VCaP (cell line): ENCODE measurements at regions not wholly inside any gene's neighbourhood (a gene's known extent, or its start where the extent isn't known, plus 50 kb on each side); places are given as distances from the start of the nearest gene placed in this dataset.

Experiments
- H3K27ac ChIP-seq: fragments of 450-650 bp; 2 replicates; pipeline ENCODE4 v1.5.1; 2017
- TF ChIP-seq, protein P1 (sequence below): fragments of 450-650 bp; conservative IDR thresholded peaks from 2 replicates; pipeline ENCODE4 v1.5.1; 2017; ENCODE audit warnings: mild to moderate bottlenecking, moderate library complexity

DNA sequence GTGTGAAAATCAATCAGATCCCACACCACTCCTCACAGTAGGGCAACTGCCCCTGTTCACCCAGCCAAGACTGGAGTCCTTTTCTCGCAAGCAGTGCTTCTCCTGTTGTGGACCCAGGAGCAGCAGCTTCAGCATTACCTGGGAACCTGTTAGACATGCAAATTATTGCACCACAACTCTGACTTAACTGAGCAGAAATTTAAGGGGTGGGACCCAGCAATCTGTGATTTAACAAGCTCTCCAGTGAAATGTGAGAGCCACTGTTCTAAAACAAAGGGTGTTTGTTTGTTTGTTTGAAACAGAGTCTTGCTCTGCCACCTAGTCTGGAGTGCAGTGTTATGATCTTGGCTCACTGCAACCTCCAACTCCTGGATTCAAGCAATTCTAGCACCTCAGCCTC lies 591.4 kb downstream of the SOX6 start:
- TF ChIP-seq, protein P1, sequence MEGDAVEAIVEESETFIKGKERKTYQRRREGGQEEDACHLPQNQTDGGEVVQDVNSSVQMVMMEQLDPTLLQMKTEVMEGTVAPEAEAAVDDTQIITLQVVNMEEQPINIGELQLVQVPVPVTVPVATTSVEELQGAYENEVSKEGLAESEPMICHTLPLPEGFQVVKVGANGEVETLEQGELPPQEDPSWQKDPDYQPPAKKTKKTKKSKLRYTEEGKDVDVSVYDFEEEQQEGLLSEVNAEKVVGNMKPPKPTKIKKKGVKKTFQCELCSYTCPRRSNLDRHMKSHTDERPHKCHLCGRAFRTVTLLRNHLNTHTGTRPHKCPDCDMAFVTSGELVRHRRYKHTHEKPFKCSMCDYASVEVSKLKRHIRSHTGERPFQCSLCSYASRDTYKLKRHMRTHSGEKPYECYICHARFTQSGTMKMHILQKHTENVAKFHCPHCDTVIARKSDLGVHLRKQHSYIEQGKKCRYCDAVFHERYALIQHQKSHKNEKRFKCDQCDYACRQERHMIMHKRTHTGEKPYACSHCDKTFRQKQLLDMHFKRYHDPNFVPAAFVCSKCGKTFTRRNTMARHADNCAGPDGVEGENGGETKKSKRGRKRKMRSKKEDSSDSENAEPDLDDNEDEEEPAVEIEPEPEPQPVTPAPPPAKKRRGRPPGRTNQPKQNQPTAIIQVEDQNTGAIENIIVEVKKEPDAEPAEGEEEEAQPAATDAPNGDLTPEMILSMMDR = no peak
- H3K27ac ChIP-seq = peak overlapping the region; percentile 16; the same call in 1 of the 2 replicates

DNA sequence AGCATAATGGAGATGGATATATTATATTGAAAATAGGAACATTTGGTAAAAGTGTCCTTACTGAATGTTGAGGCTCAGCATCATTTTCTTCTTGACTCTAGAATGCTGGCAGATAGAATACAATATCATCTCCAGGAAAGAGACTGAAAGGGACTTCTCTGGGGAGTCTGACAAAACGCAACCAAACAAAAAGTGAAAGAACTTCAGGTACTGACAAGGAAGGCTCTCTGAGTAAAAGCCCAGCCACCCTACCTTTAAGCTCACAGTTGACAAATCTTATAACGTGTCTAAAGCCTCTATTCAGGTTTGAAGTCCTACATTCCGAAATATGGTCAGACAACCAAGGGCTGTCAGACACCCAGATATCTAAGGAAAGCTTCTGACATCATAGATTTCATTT lies 590.8 kb downstream of the SOX6 start:
- no peak overlapping the region for H3K27ac ChIP-seq
- TF ChIP-seq, protein P1 = no peak

DNA sequence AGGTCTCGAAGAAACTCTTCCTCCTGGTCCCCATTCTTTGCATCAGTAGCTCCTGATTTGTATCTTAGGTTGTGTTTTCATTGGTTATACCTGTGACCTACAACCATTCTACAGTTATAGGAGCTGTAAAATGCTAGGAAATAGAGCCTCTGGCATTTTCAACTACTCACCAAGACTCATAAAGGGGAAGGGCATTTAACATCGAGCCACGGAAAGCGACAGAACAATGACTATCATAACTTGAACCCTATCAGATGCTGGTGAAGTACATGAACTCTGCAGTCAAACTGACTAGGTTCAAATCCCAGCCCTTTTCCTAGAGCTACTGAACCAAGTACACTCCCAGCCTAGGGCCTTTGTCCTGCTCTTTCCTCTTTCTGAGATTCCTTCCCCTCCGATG lies 588.0 kb downstream of the SOX6 start:
- TF ChIP-seq, protein P1 = no peak
- H3K27ac ChIP-seq = peak overlapping the region; percentile 69

DNA sequence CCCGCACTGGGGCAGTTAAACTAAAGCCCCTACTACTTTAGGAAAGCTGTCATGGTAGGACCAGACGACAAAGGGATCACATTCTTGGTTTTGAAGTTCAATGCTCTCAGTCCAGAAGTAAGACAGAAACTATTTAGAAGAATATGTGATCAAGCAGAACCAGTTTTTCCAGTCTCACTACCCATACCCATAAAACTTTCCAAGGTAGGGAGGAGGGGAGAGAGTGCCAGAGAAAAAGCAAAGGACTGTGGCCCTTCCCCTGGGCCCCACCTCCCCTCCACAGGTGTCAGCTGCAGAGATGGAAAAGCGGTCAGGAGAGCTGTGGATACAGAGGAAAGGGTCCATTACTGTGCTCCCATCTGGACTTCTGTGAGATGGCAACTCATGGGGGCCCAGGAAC lies 587.1 kb downstream of the SOX6 start:
- H3K27ac ChIP-seq = peak overlapping the region; percentile 69
- TF ChIP-seq, protein P1 = no peak

DNA sequence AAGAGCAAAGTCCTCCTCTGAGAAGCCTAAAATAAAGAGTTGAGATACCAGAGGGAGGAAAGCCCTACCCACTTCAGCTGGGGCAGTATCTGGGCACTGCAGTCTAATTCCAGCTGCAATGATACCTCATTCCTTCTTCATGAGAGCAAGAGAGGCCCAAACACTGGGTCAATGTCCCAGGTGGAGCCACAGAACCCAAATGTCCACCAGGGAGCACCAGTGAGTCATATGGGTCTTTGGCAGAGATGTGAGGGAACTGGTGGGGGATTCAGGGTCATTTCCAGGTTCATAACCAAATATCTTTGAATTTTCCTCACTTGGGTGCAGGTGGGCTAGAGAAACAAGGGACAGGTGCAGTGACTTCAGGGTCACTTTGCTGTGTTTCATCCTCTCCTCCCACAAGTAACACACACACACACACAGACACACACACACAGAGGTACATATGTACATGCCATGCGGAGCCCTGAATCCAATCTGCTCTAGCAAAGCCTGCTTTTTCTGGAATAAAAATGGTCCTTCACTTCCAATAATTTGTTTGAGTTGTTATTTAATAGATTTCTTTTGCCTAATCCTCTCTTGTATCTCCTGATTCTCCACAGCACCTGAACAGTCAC lies 585.4 kb downstream of the SOX6 start:
- no peak overlapping the region for H3K27ac ChIP-seq
- TF ChIP-seq, protein P1 = no peak

DNA sequence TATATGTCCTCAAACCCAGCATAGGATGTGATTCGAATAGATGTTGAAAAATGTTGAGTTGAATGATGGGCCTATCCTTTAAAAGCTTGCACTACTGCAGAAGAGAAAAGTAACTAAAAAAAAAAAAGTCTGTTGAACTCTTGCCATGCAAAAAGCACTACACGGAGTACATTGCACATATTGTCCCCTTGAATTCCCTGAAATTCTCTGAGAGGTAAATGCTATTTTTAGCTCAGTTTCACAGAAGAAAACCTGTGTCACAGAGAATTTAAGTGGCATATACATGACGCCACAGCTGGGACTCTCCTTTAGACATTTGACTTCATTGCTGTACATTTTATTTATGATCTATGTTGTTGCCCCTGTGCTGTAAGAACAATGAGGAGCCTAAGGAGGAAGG lies 583.8 kb downstream of the SOX6 start:
- TF ChIP-seq, protein P1 = no peak
- no peak overlapping the region for H3K27ac ChIP-seq

DNA sequence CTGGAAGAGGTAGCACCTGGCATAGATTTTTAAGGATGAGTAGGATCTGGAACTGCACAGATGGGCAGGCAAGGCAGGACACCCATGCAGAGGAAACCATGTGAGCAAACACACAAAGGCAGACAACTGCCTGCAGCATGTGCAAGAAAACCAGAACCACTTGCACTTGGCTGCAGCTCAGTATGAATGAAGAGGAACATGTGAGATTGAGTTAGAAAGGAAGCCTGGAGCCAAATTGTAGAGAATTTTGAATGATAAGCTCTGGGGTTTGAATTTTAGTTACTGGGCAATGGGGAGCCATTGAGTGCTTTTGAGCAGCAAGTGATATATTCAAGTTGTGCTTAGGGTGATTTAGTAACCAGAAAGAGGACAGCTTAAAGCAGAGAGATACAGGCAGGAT lies 583.4 kb downstream of the SOX6 start:
- H3K27ac ChIP-seq = no peak overlapping the region
- TF ChIP-seq, protein P1 = no peak
